HG03039 (cell line): ENCODE measurements at regions not wholly inside any gene's neighbourhood (a gene's known extent, or its start where the extent isn't known, plus 50 kb on each side); places are given as distances from the start of the nearest gene placed in this dataset.

ENCODE experiments used
- ATAC-seq: cut with Tn5 transposase; IDR thresholded peaks from one replicate; pipeline ENCODE4 v1.9.1; 2021; ENCODE audit warnings: mild to moderate bottlenecking, moderate library complexity; ENCODE audit not compliant: unreplicated experiment

GRCh38 chrY:19365321-19365720, 379.2 kb downstream of the KDM5D start:
- ATAC-seq, result no peak

GRCh38 chrY:19357249-19357648, 387.3 kb downstream of the KDM5D start:
- ATAC-seq, result no peak

GRCh38 chrY:19356735-19357134, 387.8 kb downstream of the KDM5D start:
- no peak for ATAC-seq

GRCh38 chrY:19354857-19355173, 389.7 kb downstream of the KDM5D start:
- ATAC-seq, result no peak

- ATAC-seq, result no peak
These were observed 390.3 kb downstream of the KDM5D start for GRCh38 chrY:19354061-19354856.

GRCh38 chrY:19351616-19352015, 392.9 kb downstream of the KDM5D start:
- ATAC-seq, result no peak

- no peak for ATAC-seq
These were observed 422.8 kb downstream of the KDM5D start for GRCh38 chrY:19321701-19322100.

GRCh38 chrY:19319135-19319534, 425.4 kb downstream of the KDM5D start:
- ATAC-seq, result no peak

- ATAC-seq, result no peak
These were observed 427.1 kb downstream of the KDM5D start for GRCh38 chrY:19317271-19317987.

- no peak for ATAC-seq
These were observed 436.9 kb downstream of the KDM5D start for GRCh38 chrY:19307627-19308026.

GRCh38 chrY:19303136-19303535, 441.4 kb downstream of the KDM5D start:
- ATAC-seq, result no peak

GRCh38 chrY:19290925-19291324, 453.6 kb downstream of the KDM5D start:
- no peak for ATAC-seq

GRCh38 chrY:19274076-19274475, 470.4 kb downstream of the KDM5D start:
- ATAC-seq, result no peak

GRCh38 chrY:19268331-19268730, 476.2 kb downstream of the KDM5D start:
- ATAC-seq, result no peak

GRCh38 chrY:19265404-19265803, 479.1 kb downstream of the KDM5D start:
- no peak for ATAC-seq

GRCh38 chrY:19262310-19262709, 482.2 kb downstream of the KDM5D start:
- ATAC-seq, result no peak

- no peak for ATAC-seq
These were observed 458.9 kb upstream of the HSFY2 start for GRCh38 chrY:19232276-19232994.

- ATAC-seq, result no peak
These were observed 447.2 kb upstream of the HSFY2 start for GRCh38 chrY:19220784-19221183.

- no peak for ATAC-seq
These were observed 435.4 kb upstream of the HSFY2 start for GRCh38 chrY:19208915-19209314.

GRCh38 chrY:19207048-19207447, 433.5 kb upstream of the HSFY2 start:
- ATAC-seq, result no peak

GRCh38 chrY:19180824-19181223, 407.3 kb upstream of the HSFY2 start:
- ATAC-seq, result no peak

- no peak for ATAC-seq
These were observed 394.6 kb upstream of the HSFY2 start for GRCh38 chrY:19168202-19168565.
